GM18867 (cell line): ENCODE measurements at regions not wholly inside any gene's neighbourhood (a gene's known extent, or its start where the extent isn't known, plus 50 kb on each side); places are given as distances from the start of the nearest gene placed in this dataset.
A peak's percentile ranks its signal among the peaks of the same experiment; 100 is the strongest.

ENCODE experiments used
- ATAC-seq: cut with Tn5 transposase; IDR thresholded peaks from one replicate; pipeline ENCODE4 v1.9.1; 2021; ENCODE audit warnings: mild to moderate bottlenecking, moderate library complexity; ENCODE audit not compliant: unreplicated experiment

DNA sequence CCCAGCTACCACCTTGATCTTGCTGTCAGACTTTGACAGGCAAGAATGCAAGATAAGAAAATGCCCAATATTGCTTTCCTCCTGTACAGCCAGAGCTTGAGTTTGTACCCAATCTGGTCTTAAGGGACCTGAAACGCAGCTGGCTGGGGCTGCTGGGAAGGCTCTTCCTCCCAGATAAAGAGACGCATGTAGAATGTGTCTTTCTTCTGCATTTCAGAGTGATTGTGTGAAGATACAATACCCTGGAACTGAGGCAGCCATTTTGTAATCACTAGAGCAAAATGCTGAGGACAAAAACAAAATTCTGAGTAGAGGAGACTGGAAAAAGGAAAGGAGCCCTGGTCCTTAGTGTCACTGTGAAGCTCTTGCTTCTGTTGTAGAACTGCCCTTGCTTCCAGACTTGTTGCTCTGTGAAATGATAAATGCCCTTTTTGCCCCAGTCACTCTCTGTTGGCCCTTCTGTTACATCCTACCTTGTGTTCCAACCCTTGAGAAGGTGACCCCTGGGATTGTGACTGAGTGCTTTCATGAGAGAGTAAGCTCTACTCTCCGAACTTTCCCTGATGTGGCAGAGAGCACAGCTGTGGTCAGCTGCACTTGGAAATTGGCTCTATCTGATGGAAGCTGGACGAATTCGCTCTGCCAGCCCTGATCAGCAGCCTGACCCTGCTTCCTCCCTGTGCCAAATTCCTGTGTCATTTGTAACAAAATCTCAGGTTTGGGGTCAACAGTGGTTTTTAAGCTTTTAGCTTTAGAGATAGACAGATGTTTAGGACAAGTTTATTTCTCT, 137.4 kb upstream of the RBMS1 start:
- no peak for ATAC-seq

DNA sequence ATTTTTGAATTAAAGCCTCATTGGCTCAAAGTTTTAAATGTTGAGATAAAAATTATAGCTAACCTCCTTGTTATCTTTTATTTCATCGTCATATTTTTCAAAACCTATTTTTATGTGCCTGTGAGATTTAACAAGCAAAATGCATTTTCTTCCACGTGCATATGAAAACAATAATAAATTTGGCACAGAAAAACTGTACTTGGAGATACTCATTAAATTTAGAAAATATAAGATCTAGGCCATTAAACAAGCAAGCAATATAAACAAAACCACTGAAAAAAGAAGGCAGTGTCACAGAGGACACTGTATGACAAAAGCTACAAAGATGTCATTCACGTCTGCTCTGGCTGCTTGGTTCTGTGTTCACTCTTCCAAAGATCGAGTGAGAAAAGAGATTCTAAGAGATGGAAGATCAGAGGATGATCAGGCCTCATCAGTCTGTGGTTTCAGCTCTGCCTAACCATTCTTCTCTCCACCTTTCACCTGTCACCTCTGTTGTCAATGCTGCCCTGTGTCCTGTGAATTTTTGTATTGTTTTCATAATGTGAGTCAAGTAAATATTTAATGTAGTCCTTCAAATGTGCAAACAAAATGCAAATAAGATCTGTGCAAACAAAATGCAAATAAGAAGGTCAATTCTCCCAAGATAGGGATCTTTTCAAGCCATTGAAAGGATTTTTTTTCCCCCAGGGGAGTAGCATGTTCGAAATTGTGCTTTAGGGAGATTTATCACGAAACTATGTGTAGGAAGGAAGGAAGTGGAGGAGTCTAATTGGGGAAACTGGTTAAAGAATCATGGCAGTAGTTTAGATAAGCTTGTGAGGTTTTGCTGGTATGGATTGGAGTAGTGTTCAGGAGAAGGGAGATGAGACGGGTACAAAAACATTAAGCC, 138.7 kb upstream of the RBMS1 start:
- no peak for ATAC-seq

DNA sequence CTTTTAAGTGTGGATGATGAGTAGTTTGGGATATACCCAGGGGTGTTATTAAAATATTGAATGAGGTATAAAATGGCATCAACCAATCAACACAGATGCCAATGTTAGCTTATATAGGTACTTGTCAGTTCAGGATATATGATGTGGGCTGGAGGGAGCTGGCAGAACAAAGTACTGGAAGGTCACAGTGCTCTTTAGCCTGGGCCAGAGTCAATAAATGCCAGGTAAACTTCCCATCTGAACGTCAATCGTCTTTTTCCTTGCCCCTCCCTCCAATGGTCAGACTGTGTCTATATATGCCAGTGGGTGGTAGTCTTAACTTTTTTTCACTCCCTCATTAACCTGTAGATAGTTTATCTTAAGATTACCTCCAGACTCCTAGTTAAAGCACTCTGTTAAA, 140.8 kb upstream of the RBMS1 start:
- ATAC-seq = no peak

DNA sequence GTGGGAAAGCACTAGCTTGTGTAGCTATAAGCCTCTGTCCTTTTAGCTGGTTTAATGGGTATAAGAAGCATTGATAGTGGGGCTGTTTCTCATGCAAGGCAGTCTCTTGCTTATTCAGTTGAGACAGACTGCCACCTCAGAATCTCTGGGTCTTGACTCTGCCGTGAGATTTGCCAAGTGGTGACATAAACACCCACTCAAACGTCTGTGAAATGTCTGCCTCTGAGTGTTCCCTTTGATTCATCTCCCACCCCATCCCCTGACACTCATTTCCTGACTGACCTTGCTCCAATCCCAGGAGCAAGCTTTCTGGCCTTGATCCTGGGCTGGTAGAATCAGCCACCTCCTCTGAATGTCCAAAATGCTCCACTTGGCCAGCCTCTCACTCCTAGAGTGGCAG, 141.9 kb upstream of the RBMS1 start:
- ATAC-seq = no peak

DNA sequence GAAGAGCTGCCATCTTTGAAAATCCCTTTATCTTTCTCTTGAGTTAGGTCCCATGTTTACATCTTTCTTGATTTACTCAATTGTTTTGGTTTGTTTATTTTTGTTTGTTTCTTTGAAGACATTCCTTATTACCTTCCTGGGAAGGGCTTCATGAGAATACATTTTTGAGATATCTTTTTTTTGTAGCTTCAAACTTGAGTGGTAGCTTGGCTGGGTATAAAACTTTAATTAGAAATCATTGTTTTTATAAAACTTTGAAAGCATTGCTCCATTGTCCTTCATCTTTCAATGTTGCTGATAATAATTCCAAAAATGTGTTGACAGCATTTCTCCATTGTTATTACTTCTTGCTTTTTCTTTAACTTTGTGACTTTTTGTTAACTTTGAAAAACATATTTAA, 145.9 kb upstream of the RBMS1 start:
- no peak for ATAC-seq

DNA sequence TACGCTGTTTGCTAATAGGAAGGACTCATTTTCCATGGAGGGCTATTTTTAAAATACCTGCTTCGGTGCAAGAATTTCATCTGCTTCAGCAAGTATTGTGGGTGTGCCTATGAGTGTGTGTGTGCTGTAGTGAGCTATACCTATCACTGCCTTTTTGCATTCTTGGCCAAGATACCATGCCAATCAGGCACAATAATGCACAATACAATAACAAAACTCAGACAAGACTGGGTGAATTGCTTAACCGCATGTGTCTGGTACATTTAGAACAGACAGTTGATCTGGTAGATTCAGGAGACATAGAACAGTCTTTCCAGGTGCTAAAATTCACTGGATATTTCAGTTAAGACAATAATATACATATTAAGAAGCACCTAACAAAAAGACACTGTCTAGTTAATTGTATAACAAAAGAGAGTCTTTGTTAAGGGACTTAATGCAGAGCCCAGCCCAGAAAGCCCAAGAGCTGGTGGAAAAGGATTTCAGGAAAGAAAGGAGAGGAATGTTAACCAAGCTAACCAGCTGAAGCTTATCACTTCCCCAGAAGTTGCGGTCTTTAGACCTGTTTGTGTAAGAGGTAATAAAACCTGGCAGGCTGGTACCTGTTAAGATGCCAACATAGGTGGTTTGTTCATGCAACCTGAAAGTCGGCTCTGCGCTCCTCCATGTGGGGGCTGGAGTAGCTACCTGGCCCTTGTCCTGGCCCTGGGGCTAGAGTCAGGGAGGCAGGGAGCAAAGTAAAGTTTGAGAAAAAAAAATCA, 153.3 kb upstream of the RBMS1 start:
- ATAC-seq = no peak

DNA sequence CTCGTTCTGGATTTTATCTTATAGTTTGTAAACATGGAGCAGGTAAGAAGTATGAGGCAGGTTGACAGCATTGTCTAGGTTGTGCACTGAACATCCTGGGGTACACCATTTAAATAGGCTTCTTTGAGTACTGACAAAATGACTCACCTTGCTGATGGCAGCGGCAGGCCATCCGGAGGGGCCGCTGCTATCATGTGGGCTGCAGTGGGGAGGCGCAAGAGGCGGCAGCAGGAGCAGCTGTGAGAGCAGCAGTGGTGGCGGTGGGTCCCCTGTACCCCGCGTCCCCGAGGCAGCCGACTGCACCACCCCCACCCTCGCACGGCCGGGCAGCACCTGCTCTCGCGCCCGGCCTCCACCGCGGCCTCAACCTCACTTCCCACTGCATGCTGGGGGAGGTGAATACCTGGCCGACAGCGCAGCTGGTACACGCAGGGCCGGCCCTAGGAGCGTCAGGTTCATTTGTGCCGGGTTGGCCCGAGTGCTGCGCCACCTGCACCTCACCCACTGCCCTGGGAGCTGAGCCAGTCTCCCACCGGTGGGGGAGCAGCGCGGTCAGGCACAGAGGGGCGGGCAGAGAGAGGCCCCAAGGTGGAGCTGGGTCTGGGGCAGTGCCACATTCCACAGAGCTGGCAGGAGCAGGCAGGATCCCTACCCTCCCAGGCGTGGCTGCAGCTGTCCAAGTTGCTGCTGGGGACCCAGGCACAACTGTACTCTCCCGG, 154.5 kb upstream of the RBMS1 start:
- no peak for ATAC-seq

DNA sequence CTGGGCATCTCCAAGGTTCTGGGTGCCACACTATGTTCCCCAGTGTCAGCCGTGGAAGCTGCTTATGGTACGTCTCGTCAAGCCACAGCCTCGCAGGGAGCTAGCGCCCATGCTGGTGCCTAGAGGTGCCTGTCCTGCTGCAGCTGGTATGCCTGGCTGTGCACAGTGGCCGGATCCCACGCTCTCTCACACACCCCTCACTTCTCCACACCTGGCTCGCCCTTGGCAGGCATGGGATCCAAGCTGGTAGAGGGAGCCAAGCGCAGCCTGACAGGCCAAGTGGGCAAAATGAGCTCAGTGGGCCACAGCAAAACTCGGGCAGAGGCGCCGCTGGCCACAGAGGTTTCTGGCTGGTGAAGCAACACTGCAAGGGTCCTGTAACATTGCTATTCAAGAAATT, 156.1 kb upstream of the RBMS1 start:
- ATAC-seq = no peak

DNA sequence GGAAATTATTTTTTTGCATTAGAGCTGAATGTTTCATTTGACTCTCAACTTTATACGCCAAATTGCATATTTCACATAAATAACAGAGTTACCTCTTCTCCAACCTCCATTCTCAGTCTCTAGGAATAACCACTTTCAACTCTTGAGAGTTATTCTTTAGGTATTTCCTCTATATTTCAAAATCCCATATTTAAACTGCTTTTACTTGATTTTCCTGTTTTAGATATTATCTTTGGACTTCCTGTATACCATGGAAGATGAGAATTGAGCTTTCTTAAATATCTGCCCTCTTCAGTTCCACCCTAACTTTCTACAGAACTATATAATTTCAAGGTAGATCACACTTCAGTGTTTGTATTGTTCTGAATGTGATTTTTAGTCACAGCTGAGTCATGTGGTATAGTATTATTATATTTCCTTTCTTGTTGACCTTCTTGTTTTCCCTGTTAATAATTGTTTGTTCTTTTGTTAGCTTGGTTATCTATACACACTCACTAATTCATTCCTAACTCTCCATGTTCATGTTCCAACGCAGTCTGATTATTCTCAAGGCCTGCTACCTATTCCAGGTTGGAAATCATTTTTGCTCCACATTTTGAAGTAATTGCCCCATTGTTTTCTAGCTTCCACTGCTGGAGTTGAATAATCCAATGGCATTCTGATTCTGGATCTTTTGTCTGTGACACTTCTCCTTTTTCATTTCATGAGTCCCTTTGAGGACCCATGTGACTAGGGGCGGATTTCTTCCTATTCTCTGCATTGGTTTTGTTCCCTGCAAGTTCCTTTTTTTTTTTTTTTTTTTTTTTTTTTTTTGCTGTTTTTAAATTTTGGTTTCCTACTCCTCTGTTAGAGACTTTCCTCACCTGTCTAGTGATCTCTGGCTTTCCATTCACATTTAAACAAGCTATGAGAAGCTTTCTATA, 156.8 kb upstream of the RBMS1 start:
- ATAC-seq = no peak

DNA sequence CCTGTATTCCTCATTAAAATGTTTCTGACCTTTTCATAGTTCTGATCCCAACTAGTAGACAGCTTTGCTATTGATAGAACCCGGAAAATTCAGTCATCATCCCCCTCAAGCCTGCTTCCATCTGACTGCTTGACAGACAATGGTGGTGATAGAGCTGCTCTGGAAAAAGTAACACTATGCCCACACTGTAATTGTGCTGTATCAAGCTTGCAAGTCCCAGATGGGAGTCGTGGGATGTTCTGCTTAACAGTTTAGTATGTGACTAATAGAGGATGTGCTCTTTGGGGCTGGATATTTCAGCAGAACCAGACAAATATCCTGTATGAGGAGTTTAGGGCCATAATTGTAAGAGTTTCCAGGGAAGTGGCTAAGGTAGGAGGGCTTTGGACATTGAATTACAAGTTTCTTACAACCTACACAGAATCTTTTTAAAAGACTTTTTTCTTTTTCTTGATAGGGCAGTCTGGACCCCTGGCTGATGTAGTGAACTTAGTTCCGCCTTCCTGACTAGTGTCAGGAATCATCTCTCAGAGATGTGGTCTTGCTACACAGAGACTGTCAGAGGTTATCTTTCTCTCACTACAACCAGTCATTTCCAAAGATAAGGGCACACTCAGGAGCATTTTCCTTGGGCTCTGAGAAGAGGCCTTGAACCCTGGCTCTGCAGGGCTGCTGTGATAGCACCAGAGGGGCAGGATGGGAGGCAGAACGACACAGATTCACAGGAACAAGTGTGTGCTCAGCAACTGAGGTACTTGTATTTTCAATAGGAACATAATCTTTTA, 158.0 kb upstream of the RBMS1 start:
- ATAC-seq = no peak

DNA sequence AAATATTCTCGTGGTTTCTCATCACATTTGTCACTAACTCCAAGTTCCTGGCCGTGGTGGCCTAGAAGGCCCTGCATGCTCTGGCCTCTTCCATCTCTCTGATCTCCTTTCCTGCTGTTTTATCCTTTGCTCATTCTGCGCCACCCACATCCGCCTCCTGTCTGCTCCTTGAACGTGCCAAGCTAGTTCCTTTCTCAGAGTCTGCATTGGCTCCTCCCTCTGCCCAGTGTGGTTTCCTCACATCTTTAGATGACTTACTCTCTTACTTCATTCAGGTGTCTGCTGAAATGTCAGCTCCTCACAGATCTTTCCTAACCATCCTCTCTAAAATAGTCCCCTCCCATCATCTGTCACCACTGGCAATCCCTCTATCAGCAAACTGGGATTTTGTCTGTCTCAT, 158.6 kb upstream of the RBMS1 start:
- ATAC-seq = peak; percentile 72

DNA sequence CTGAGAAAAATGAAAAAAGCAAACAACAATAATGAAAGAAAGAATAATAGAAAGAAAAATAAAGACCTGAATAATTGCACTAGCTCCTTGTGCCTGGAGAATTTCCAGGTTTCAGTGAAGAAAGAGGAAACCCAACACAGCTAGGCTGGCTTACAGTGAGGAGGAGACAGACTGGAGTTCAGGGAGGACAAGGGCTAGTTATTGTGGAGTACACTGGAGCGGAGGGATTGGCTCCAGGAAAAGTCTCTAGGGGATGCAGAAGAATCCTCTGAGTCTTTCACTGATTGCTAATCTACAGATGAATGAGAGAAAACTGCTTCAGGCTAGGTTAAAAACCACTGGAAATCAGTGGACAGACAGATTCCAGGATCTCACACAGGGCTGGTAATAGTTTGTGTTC, 163.6 kb upstream of the RBMS1 start:
- ATAC-seq = no peak

DNA sequence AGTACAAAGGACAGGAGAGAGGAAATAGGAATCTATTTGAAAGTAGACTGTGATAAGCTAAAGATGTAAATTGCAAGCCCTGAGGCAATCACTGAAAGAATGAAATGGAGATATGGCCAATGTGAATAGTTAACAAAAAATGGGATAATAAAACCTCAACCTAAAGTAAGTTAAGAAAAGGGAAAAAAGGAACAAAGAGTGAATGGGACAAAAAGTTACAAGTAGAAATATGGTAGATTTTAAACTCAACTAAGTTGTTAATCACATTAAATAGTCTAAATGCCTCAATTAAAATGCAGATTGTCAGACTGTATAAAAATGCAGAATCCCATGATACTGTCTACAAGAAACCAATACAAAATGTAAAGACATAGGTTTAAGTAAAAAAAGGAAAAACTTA, 165.2 kb upstream of the RBMS1 start:
- no peak for ATAC-seq

DNA sequence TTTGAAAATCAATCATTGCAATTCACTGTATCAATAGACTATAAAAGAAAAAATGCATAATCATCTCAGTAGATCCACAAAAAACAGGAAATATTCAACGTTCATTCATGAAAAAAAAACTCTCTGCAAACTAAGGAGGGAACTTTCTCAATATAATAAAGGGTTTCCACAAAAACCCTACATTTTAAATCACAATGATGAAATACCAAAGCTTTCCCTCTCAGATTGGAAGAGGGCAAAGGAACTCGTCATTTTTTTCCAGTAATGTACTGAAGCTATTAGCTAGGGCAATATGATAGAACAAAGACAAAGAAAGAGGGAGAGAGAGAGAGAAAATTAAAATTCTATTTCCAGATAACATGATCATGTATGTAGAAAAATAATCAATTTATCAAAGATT, 167.1 kb upstream of the RBMS1 start:
- ATAC-seq = no peak

DNA sequence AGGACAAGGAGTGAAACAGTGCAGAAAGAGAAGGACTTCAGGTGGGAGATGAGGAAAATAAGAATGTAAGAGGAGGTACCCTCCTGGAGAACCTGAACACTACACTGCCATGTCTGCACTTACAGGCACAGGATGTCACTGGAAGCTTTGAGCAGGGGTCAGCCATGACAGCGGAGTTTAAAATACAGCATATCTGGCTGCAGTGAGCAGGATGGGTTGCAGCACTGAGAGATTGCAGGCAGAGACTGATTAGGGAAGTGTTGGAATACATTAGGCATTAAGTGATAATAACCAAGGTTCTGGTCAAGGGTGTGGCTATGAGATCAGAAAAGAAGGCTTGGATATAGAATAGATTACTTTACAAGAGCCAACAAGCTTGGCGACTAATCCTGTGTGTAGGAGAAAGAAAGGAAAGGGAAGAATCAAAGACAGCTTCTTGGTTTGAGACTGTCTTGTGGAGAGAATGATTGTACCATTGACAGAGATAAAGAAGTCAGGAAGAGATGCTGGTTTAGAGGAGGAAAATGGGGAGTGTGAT, 171.1 kb upstream of the RBMS1 start:
- no peak for ATAC-seq

DNA sequence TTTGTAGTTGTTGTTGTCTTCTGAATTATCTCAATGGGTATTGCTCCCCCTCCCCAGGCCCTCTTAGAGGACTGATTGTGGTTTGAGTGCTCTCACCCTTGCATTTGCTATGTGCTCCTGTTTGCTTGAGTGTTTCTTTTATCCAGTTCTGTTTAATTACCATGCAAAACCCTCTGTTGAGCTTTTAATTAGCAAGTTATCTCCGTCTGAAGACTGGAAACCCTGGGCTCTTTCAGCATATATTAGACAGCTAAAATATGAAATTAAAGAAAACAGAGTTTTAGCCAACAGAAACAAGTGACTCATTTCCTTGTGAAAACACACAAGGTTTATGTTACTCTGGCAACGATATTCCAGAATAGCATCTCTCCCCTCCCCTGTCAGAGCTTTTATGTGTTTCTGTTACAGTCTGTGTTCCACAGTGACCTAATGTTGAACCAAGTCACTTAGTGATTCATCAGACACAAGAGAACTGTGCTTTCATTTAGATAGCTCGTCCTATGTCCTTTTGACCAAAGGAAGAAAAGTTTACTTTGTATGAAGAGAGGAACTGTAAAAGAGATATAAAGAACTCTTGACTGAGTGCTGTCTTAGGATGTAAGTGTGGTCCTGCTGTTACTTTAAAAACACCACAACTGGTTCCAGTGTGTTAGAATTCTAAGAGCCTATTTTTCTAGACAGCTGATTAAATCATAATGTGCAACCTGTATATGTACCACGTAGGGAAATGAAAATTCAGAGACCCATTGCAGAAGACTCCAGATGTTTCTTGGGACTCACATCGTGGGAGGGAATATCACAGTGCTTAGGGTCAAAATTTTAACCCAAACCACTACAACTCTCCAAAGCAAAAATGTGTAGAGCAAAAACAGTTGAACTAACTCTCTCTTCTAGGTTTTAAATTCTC, 172.8 kb upstream of the RBMS1 start:
- peak; percentile 80 for ATAC-seq

DNA sequence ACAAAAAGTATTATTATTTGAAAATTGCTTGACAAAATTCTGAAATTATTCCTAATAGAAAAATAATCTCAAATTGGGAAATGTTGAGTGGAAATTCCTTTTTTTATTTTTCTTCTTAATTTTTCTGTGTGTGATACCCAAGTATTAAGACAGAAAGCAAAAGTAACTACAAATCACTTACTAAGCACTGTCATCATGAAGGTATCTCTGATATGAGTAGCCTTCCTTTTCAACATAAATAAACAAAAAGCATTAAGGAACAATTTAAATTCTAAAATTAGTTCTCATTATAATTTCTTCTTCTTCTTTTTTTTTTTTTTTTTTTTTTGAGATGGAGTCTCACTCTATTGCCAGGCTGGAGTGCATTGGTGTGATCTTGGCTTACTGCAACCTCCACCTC, 174.2 kb upstream of the RBMS1 start:
- ATAC-seq = no peak

DNA sequence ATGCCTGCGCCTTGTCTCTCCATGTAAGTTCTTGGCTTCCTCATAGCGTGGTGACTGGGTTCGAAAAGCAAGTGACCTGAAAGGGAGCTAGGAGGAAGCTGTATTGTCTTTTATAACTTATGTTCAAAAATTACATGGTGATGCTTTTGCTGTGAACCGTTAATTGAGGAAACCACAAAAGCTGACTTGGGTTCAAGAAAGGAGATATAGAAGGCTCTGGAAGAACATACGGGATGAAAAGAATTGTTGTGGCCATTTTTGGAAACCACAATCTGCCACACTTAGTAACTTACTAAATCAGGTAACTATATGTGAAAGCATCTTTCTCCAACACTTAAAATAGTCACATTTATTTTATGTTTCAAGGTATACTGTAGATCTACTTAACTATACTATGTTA, 177.0 kb upstream of the RBMS1 start:
- ATAC-seq = no peak
